ENCODE measurements at regions not wholly inside any gene's neighbourhood (a gene's known extent, or its start where the extent isn't known, plus 50 kb on each side); places are given as distances from the start of the nearest gene placed in this dataset.
A peak's percentile ranks its signal among the peaks of the same experiment; 100 is the strongest.

DNA sequence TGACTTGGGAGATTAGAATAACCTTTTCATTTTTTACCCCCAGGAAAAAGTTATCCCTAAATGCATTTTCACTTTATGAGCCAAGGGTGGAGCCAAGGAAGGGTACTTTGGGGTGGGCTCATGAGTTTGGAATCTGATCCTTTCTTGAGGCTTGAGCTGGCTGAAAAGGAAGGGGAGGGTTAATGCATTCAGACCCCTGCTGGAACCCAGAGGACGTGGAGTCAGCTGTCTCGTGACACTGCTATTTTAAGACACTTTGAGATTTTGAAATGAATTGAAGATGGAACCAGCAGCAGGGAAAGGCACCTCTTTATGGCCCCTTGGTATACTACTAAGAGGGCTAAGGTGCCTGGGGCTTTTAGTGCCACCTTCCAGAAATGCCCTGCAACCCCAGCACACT is 90.4 kb downstream of the MARCHF4 start:
- DNase-seq (ENCODE audit: low read depth): no peak
- H3K4me3 ChIP-seq (ENCODE audit: low read depth, low read length): no peak overlapping the region
- TF ChIP-seq, protein P1, sequence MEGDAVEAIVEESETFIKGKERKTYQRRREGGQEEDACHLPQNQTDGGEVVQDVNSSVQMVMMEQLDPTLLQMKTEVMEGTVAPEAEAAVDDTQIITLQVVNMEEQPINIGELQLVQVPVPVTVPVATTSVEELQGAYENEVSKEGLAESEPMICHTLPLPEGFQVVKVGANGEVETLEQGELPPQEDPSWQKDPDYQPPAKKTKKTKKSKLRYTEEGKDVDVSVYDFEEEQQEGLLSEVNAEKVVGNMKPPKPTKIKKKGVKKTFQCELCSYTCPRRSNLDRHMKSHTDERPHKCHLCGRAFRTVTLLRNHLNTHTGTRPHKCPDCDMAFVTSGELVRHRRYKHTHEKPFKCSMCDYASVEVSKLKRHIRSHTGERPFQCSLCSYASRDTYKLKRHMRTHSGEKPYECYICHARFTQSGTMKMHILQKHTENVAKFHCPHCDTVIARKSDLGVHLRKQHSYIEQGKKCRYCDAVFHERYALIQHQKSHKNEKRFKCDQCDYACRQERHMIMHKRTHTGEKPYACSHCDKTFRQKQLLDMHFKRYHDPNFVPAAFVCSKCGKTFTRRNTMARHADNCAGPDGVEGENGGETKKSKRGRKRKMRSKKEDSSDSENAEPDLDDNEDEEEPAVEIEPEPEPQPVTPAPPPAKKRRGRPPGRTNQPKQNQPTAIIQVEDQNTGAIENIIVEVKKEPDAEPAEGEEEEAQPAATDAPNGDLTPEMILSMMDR (IDR thresholded peaks at IDR 0.05; ENCODE audit: insufficient read depth, low read depth, low read length): no peak

DNA sequence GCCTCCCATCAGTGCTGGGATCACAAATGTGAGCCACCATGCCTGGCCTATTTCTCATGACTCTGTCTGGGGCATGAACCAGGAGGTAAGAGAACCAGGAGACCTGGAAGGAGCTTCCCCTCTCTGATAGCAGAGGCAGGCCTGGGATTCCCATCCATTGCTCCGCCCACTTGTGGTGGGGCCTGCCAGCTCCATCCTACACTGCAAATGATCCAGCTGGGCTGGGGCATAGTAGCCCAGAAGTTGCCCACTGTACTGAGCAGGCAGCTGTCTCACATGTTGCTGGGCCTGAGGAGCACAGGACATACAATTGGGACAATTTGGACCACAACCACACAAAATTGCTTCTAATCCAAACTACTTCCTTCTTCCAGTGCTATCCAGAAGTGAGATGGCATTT is 91.0 kb downstream of the MARCHF4 start:
- no peak for DNase-seq (ENCODE audit: low read depth)
- no peak overlapping the region for H3K4me3 ChIP-seq (ENCODE audit: low read depth, low read length)
- TF ChIP-seq, protein P1 (IDR thresholded peaks at IDR 0.05; ENCODE audit: insufficient read depth, low read depth, low read length): no peak

DNA sequence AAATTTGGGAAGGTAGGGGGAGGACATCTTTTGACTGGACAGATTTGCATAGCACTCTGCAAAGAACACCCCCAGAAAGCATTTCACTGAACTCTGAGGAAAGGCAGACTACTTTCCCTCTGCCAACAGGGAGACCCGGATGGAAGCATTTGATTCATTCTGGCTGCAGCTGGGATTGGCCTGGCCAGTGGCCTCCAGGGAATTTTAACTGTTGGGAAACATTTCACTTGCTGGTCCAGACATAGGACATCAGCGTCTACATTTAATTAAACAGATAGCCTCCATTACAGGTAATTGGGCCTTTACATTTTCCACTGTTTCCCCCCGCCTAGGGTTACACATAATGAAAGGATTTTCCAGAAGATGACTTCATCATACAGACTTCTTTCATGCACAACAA is 92.8 kb downstream of the MARCHF4 start:
- H3K4me3 ChIP-seq (ENCODE audit: low read depth, low read length): no peak overlapping the region
- TF ChIP-seq, protein P1 (IDR thresholded peaks at IDR 0.05; ENCODE audit: insufficient read depth, low read depth, low read length): no peak
- peak; percentile 46 for DNase-seq (ENCODE audit: low read depth)

- no peak overlapping the region for H3K4me3 ChIP-seq (ENCODE audit: low read depth, low read length)
- TF ChIP-seq, protein P1 (IDR thresholded peaks at IDR 0.05; ENCODE audit: insufficient read depth, low read depth, low read length): no peak
- no peak for DNase-seq (ENCODE audit: low read depth)
Observed at GRCh38 chr2:216279031-216279430, 93.3 kb downstream of the MARCHF4 start.

- no peak for DNase-seq (ENCODE audit: low read depth)
Observed at GRCh38 chr2:216275890-216276289, 96.4 kb downstream of the MARCHF4 start.

DNA sequence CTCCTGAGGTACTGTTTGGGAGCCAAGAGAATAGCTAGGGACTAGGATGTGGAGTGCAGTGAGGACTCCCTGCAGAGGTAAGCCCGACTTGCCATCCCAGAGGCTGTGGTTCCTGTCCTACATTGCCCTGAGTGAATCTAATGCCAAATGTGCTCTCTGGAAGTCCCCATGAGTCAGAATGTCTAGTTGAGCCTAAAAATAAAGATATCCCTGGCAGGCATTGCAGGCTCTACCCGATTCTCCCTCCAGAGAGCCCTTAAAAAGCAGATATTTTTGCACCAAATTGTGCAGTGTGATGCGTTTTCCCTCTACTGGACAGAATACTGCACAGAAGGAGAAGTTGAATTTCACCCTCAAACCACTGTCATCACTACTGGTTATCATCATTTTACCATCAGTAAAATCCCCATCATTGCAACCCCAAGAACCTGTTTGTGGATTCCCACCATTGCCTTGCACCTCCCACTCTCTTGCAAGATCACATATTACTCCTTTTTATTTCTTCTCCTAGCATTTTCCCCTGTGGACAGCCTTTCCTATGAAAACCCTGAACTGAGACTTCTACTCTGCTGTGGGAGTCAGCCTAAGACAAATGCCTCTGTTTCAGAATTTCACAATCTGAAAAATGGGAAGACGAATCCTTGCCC is 98.0 kb downstream of the MARCHF4 start:
- DNase-seq (ENCODE audit: low read depth): no peak
- H3K4me3 ChIP-seq (ENCODE audit: low read depth, low read length): no peak overlapping the region
- TF ChIP-seq, protein P1 (IDR thresholded peaks at IDR 0.05; ENCODE audit: insufficient read depth, low read depth, low read length): peak; percentile 4

More at GRCh38 chr2:216275890-216276289, 96.4 kb downstream of the MARCHF4 start:
- TF ChIP-seq, protein P1 (IDR thresholded peaks at IDR 0.05; ENCODE audit: insufficient read depth, low read depth, low read length): no peak
- no peak overlapping the region for H3K4me3 ChIP-seq (ENCODE audit: low read depth, low read length)

DNA sequence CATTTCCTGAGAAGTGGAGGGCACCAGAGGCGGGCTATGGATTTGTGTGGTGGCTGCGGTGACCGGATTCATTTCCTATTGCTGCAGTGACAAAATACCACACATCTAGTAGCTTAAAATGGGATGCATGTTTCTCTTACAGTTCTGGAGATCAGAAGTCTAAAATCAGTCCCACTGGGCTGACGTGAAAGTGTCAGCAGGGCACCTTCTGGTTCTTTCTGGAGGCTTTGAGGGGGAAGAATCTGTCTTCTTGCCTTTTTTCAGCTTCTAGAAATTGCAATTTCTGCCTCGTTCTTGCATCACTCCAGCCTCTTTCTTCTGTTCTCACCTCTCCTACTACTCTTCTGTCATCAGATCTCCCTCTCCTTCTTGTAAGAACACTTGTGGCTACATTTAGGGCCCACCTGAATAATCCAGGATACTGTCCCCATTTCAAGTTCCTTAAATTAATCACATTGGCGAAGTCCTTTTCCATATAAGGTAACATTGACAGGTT is 111.2 kb downstream of the MARCHF4 start:
- TF ChIP-seq, protein P1 (IDR thresholded peaks at IDR 0.05; ENCODE audit: insufficient read depth, low read depth, low read length): no peak
- DNase-seq (ENCODE audit: low read depth): no peak
- no peak overlapping the region for H3K4me3 ChIP-seq (ENCODE audit: low read depth, low read length)
